ENCODE measurements at regions not wholly inside any gene's neighbourhood (a gene's known extent, or its start where the extent isn't known, plus 50 kb on each side); places are given as distances from the start of the nearest gene placed in this dataset.

DNA sequence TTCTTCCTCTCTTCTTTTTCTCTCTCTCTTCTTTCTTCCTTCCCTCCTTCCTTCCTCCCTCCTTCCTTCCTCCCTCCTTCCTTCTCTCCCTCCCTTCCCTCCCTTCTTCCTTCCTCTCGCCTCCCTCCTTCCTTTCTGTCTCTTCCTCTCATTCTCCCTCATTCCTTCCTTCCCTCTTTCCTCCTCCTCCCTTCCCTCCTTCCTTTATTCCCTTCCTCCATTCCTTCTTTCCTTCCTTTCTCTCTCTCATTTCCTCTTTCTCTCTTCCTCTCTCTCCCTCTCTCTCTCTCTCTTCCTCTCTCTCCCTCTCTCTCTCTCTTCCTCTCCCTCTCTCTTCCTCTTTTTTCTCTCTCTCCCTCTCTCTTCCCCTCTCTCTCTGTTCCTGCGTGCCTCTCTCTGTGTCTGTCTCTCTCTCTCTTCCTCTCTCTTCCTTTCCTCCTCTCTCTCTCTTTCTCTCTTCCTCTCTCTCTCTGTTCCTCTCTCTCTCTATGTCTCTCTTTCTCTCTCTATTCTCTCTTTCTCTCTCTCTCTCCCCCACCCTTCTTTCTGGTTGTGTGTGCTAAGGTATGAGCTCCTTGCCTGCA is 80.1 kb upstream of the PFKP start:
- no peaks in the 10 kb centered on the region for H3K36me3 ChIP-seq (ENCODE audit: low read depth)

DNA sequence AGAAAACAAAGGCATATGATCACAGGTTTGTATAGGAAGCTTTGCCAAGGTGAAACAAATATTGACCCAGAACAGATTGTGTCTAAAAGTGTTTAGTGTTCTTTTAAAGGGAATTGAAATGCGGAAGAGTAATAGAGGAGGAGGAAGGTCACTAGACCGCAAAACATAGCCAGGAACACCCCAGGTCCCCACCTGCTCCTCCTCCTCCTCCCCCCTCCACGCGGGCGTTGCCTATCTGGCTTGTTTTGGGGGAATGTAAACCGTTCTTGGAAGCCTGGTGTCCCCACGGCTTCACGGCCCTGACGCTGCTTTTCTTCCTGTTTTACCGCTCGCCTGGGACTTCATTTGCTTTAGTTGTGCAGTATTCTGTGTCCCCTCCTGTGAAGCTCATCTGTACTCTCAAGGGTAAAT is 81.0 kb upstream of the PFKP start:
- H3K4me3 ChIP-seq: no peak overlapping the region
- H3K4me1 ChIP-seq (ENCODE audit: low read depth): peaks cover 11% of the 10 kb centered on the region
- H3K9me3 ChIP-seq: no peaks in the 10 kb centered on the region
- intact Hi-C loops (cut with DNase I, micrococcal nuclease): no loop called here
- DNase-seq (peak; percentile 59 to 81 (median 77)), ATAC-seq (peak; percentile 67)
- no peaks in the 10 kb centered on the region for H3K36me3 ChIP-seq (ENCODE audit: low read depth)
- TF ChIP-seq, protein P1, sequence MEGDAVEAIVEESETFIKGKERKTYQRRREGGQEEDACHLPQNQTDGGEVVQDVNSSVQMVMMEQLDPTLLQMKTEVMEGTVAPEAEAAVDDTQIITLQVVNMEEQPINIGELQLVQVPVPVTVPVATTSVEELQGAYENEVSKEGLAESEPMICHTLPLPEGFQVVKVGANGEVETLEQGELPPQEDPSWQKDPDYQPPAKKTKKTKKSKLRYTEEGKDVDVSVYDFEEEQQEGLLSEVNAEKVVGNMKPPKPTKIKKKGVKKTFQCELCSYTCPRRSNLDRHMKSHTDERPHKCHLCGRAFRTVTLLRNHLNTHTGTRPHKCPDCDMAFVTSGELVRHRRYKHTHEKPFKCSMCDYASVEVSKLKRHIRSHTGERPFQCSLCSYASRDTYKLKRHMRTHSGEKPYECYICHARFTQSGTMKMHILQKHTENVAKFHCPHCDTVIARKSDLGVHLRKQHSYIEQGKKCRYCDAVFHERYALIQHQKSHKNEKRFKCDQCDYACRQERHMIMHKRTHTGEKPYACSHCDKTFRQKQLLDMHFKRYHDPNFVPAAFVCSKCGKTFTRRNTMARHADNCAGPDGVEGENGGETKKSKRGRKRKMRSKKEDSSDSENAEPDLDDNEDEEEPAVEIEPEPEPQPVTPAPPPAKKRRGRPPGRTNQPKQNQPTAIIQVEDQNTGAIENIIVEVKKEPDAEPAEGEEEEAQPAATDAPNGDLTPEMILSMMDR (IDR thresholded peaks at IDR 0.05): no peak

More for the DNA sequence above, 80.1 kb upstream of the PFKP start:
- Histone ChIP-seq H3K9me3 (no peaks in the 10 kb centered on the region), H3K4me3 (no peak overlapping the region), H3K4me1 (ENCODE audit: low read depth) (peaks cover 11% of the 10 kb centered on the region)
- DNase-seq (no peak), ATAC-seq (no peak)
- TF ChIP-seq, protein P1 (IDR thresholded peaks at IDR 0.05): no peak
- intact Hi-C loops (cut with DNase I, micrococcal nuclease): no loop called here

DNA sequence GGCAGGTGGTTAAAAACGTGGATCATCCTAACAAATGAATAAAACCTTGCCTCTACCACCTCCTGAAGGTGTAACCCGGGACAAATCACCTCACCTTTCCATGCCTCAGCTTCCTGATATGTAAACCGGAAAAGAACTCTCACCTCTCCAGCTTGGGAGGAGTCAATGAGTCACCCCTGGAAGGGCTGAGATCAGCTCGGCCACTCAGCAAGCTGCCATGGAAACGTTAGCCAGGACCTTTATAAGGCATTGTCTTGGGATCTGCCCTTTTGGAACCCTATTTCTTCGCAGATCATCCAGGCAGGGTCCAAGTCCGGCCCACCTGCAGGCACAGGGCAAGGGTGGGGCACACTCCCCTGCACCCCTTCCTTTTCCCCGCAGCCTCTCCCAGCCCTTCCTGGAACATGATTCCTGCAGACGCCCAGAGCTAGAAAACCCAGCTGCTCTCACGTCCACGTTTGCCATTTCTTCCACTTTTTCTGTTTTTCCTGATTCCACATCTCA is 81.6 kb upstream of the PFKP start:
- no peaks in the 10 kb centered on the region for H3K36me3 ChIP-seq (ENCODE audit: low read depth)
- DNase-seq (peak; percentile 78 to 83 (median 81)), ATAC-seq (peak; percentile 94)
- no peaks in the 10 kb centered on the region for H3K9me3 ChIP-seq
- peaks cover 11% of the 10 kb centered on the region for H3K4me1 ChIP-seq (ENCODE audit: low read depth)
- intact Hi-C loops (cut with DNase I, micrococcal nuclease): no loop called here
- no peak overlapping the region for H3K4me3 ChIP-seq
- TF ChIP-seq, protein P1 (IDR thresholded peaks at IDR 0.05): no peak

DNA sequence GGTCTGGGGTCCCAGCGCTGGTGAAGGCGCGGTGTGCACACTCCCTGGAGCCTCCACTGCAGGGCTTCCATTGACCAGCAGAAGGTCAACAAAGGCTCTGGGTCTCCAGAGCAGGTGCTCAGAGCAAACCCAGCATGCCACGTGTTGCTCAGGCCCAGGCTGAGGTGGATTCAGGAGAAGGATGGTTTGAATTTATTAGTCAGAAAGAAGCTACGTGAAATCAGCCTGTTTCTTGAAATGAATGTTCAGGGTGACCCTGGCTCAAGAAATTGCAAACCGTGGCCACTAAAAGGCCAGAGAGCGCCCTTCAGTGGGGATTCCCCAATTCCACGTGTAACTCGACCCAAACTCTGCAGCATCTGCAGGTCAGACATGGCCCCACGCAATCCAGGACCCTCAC is 82.7 kb upstream of the PFKP start:
- intact Hi-C loops (cut with DNase I, micrococcal nuclease): no loop called here
- H3K4me1 ChIP-seq (ENCODE audit: low read depth): peaks cover 11% of the 10 kb centered on the region
- no peaks in the 10 kb centered on the region for H3K9me3 ChIP-seq
- DNase-seq (no peak), ATAC-seq (no peak)
- no peak overlapping the region for H3K4me3 ChIP-seq
- TF ChIP-seq, protein P1 (IDR thresholded peaks at IDR 0.05): no peak
- H3K36me3 ChIP-seq (ENCODE audit: low read depth): no peaks in the 10 kb centered on the region

DNA sequence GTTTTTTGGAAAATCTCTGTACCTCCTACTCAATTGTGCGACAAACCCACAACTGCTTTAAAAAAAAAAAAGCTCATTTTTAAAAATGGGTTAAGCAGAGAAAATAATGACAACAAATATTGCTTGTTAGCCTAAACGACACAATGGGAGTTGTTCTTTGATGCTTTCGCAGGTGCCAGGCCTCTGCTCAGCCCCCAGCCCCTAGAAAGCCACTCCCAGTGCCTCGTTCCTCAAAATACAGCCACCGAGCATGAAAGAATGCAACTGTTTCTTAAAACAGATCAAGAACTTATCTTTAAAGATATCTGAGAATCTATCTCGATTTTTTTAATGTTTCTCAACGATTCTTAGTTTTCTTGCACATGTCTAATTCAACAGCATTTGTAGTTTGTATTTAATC is 85.2 kb upstream of the PFKP start:
- Histone ChIP-seq H3K4me3 (no peak overlapping the region), H3K9me3 (no peaks in the 10 kb centered on the region), H3K36me3 (ENCODE audit: low read depth) (no peaks in the 10 kb centered on the region), H3K4me1 (ENCODE audit: low read depth) (peaks cover 11% of the 10 kb centered on the region)
- DNase-seq (no peak), ATAC-seq (no peak)
- intact Hi-C loops (cut with DNase I, micrococcal nuclease): no loop called here
- TF ChIP-seq, protein P1 (IDR thresholded peaks at IDR 0.05): no peak

Measured in mucosa of descending colon (tissue), 3 donors.